HS-5 (cell line): ENCODE measurements at regions not wholly inside any gene's neighbourhood (a gene's known extent, or its start where the extent isn't known, plus 50 kb on each side); places are given as distances from the start of the nearest gene placed in this dataset.
"Not testable (repeated sequence)": the region's sequence is repeated elsewhere in the genome, so short reads cannot be mapped to it uniquely, and the experiment has no call there.

Experiments
- DNase-seq: peaks from one replicate; pipeline ENCODE4 v3.0.0-alpha.2; 2012; ENCODE audit warnings: low read depth

DNA sequence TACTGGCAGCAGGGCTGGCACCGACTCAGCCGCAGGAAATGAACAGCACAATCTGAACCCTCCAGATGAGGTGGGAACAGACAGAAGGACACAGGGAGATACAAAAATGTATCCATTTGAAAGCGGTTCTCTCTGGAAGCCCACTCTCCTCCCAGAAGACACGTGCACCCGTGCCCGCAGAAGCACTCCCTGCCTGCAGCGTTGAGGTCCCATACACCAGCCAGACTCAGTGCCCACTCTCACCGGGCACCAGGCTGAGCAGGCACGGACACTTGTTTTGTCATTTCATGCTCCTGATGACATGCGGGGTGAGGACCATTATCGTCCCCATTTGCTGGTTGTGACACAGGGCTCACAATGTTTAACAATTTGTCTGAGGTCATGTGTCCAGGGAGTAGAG is 297.4 kb upstream of the TLE3 start:
- DNase-seq, result no peak

GRCh38 chr15:70390723-70391122 is 293.0 kb upstream of the TLE3 start:
- no peak for DNase-seq

- DNase-seq, result no peak
These were observed 290.3 kb upstream of the TLE3 start for GRCh38 chr15:70387993-70388392.

DNA sequence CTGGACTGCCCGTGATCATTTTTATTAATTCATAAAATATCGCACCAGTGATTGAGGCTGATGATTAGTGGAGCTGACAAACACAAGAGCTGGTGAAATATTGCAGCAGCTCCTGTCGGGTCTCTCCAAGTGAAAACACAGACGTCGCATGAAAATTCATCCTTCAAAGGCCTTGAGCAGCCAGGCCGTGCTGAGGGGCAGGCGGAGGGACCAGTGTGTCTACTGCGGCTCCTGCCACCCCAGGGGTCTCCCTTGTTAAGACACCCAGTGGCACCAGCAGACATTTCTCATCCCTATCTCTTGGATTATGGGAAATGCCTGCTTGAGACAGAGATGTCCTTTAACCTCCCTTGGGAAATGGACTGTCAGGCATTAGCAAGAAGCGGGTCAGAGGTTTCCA is 289.4 kb upstream of the TLE3 start:
- DNase-seq, result no peak

GRCh38 chr15:70385711-70386110 is 288.0 kb upstream of the TLE3 start:
- no peak for DNase-seq

- no peak for DNase-seq
These were observed 287.3 kb upstream of the TLE3 start for GRCh38 chr15:70385052-70385451.

DNA sequence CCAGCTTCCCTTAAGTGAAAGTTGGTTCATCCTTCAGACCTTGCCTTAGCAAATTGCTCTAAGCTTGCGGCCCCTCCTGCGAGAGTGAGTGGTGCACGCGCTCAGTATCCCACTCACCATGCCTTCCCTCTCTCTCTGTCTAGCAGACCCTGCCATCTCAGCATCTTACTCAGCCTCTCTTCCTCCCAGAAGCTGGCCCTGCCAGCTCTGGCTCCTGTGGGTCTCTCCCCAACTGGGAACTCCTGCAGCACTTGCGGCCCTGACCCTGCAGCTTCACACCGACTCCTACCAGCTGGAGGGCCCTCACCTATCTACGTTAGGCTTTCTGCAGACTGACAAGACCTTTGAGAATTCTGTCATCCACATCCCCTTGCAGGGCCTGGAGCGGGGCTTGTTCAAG is 286.1 kb upstream of the TLE3 start:
- no peak for DNase-seq

DNA sequence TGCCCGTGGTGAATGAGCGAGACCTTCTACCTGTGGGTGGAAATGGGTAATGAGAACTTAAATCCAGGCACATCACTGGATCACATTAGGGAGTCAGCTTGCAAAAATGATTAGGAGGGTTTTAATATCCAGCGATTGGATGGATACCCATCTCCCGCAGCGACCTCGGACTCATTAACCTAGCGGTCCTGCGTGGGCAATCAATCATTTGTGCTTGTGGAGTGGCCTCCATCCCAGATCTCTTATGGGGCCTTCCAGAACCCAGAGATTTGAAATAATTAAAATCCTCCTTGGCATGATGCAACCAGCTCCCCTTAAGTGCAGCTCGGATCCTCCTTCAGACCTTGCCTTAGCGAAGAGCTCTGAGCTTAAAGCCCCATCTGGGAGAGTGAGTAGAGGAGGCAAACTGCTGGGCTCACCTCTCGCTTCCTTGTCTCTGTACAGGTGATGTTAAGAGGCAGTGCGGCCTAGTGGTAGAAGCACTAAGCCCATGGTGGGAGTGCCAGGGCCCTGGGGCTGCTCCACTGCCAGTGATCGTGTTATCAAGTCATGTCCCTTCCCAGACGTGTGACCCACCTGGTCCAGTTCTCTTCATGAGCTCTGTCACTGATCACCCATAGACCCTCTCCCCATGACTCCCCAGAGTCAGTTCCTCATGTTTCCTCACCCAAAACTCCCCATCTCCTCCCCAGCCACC is 285.2 kb upstream of the TLE3 start:
- no peak for DNase-seq

DNA sequence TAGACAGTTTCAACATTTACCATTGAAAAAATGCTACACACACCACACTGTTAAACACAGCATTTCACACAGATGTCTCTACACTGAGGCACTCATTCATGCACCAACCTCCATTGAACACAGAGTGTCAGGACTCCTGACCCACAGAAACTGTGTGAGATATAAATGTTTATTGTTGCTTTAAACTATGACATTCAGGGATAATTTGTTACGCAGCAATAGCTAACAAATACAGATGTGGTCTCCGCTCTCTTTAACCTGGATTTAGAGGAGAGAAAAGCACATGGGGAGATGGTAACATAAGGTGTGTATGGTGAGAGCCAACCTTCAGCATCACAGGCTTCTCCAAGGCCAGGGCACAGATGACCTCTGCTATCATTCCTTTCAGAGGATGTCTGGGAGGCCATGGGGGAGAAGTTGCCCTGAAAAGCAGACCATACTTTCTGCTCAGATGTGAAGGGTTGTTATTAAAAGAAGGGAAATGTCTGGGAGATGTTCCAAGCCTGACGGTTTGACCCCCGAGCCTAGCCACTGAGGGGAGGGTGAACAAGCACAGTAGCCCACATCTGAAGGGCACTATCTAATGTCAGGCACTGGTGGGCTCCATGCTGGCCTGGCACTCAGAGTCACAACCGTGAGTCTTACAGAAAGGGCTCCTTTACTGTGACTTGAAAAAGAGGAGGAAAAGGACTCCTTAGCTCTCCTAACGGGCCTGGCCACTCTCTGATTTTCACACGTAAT is 284.5 kb upstream of the TLE3 start:
- DNase-seq, result no peak

- DNase-seq, result no peak
These were observed 282.5 kb upstream of the TLE3 start for GRCh38 chr15:70379938-70380883.

- DNase-seq, result no peak
These were observed 281.4 kb upstream of the TLE3 start for GRCh38 chr15:70379134-70379533.

GRCh38 chr15:70378126-70379031 is 280.7 kb upstream of the TLE3 start:
- no peak for DNase-seq

DNA sequence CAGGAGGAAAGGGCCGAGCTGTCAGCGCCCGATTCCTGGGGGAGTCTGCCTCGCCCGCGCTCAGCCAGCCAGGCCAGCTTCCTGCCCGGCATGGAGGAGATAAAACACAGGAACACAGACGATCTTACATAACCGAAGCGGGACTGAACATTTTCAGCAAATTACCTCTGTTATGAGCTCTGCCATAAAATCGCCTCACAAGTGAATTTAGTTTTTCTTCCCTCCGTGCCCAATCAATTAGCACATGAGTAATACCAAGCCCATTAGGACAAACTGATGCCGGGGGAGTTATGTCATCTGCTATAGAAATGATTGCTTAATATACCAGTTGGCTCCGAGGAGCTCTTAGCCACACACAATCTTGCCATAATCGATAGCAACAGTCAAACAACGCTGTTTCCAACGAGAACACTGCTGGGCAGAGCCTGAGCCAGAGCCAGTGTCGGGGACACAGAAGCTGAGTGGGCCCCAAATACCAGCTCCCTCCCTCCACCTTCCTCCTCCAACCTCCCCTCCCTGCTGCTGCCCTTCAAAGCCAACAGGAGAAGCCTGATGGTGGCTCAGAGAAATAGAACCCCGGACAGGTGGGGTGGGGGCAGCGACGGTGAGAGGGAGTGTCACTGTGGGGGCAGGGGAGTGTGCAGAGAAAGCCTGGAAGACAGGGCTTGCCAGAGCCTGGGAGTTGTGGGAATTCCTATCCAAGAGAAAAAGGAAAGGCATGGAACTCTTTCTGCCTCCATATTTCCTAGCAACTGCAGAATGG is 279.4 kb upstream of the TLE3 start:
- DNase-seq, result peak; percentile 18

- no peak for DNase-seq
These were observed 278.6 kb upstream of the TLE3 start for GRCh38 chr15:70376031-70376928.

DNA sequence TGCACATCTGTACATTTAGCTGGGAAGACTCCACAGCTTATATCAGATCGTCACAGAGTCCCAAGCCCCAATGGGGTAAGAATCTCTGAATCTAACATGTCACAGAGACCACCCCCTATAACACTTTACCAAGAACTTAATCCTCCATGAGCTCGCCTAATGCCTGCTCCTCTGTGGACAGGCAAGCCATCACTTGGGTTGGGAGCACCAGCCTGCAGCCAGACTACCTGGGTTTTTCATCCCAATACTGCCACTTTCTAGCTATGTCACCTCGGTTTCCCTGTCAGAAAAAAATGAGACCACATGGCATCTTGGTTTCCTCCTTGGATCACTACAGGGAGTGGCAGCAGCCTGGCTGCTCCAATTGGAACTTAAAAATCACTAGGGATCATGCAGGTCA is 277.9 kb upstream of the TLE3 start:
- DNase-seq, result no peak

DNA sequence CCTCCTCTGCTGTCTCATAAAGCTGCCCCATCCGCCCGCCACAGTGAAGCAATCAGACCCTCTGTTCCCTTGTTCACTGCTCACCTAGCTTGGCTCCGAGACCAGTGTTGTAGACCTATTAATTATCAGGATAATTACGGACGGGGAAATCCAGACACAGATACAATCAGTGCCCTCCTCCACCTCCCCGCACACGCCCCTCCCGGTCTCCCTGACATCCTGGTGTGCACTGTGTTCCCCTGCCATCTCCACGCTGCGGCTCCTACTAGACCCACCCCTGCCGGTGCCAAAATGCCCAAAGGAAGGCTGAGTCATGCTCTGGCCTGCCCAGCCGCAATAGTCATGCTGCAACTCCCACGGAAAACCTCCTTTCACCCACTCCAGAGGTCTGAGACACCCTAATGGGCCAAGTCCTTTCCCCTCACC is 277.3 kb upstream of the TLE3 start:
- DNase-seq, result no peak

DNA sequence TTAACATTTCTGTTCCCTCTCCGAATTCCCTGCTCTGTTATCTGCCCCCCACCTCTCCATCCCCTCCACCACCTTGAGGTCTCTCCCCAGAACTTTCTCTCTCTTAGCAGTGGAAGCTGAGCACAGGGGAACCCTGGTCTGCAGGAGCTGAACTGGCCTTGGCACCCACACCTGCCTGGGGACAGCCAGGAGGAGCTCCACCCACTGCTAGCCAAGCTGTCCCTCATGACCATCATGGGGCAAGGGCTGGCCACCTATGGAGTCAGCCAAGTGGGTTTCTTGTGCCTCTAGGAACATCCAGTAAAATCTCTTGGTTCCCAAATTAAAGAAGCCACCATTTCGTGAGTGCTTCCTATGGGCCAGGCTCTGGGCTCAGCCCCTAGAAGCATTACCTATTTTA is 276.4 kb upstream of the TLE3 start:
- DNase-seq, result no peak

DNA sequence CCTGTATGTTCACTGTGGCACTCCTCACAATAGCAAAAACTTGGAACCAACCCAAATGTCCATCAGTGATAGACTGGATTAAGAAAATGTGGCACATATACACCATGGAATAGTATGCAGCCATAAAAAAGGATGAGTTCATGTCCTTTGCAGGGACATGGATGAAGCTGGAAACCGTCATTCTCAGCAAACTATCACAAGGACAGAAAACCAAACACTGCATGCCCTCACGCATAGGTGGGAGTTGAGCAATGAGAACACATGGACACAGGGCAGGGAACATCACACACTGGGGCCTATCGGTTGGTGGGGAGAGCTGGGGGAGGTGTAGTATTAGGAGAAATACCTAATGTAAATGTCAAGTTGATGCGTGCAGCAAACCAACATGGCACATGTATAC is 275.7 kb upstream of the TLE3 start:
- not testable (repeated sequence) for DNase-seq

DNA sequence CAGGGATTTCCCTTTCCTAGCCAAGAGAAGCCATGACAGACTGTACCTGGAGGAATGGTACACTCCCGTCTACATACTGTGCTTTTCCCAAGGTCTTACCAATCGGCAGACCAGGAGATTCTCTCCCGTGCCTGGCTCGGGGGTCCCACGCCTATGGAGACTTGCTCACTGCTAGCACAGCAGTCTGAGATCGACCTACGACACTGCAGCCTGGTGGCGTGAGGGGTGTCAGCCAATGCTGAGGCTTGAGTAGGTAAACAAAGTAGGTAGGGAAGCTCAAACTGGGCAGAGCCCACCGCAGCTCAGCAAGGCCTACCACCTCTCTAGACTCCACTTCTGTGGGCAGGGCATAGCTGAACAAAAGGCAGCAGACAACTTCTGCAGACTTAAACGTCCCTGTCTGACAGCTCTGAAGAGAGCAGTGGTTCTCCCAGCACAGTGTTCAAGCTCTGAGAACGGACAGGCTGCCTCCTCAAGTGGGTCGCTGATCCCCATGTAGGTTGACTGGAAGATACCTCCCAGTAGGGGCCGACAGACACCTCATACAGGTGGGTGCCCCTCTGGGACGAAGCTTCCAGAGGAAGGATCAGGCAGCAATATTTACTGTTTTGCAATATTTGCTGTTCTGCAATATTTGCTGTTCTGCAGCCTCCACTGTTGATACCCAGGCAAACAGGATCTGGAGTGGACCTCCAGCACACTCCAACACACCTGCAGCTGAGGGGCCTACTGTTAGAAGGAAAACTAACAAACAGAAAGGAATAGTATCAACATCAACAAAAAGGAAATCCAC is 270.4 kb upstream of the TLE3 start:
- not testable (repeated sequence) for DNase-seq
